ENCODE measurements at regions not wholly inside any gene's neighbourhood (a gene's known extent, or its start where the extent isn't known, plus 50 kb on each side); places are given as distances from the start of the nearest gene placed in this dataset.

DNA sequence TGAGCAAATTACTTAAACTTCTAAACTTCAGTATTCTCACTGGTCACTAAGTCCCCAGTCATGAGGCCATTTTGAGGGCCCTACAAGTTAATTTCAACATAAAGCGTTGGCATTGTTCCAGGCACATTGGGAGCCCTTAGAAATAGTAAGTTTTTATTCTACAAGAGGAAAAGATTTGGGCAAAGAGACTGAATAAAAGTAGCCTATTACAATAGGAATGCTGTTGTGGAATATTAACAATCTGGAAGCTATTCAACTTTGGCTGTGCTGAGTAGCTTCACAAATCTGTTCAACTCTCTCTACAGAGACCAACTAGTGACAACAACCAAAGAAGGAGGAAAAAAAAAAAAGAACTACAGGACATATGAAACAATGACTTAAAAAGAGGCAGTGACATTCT is 1287.5 kb upstream of the NXPH2 start:
- TF ChIP-seq, protein P1, sequence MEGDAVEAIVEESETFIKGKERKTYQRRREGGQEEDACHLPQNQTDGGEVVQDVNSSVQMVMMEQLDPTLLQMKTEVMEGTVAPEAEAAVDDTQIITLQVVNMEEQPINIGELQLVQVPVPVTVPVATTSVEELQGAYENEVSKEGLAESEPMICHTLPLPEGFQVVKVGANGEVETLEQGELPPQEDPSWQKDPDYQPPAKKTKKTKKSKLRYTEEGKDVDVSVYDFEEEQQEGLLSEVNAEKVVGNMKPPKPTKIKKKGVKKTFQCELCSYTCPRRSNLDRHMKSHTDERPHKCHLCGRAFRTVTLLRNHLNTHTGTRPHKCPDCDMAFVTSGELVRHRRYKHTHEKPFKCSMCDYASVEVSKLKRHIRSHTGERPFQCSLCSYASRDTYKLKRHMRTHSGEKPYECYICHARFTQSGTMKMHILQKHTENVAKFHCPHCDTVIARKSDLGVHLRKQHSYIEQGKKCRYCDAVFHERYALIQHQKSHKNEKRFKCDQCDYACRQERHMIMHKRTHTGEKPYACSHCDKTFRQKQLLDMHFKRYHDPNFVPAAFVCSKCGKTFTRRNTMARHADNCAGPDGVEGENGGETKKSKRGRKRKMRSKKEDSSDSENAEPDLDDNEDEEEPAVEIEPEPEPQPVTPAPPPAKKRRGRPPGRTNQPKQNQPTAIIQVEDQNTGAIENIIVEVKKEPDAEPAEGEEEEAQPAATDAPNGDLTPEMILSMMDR (conservative IDR thresholded peaks at IDR 0.05; ENCODE audit: low read depth, low read length), result no peak
- no peak overlapping the region for H3K4me3 ChIP-seq (ENCODE audit: low read depth, low read length)
- DNase-seq (ENCODE audit: low read depth), result no peak

DNA sequence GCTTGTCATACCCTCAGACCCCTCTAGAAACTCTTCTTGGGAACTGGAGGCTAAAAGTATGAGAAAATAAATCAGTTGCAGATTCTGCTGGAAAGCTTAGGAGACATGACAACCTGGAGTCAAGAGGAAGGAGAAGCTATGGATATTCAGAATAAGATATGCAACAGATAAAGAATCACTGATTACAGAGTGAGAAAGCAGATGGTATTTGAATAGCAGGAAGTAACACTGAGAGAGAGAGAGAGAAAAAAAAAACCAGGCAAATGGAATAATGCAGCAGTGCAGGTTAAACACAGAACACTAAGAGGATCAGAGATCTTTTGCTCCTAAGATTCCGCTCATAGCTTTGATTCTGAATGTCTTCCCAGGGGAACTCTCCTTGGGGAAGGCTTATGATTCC is 1284.1 kb upstream of the NXPH2 start:
- H3K4me3 ChIP-seq (ENCODE audit: low read depth, low read length), result no peak overlapping the region
- TF ChIP-seq, protein P1 (conservative IDR thresholded peaks at IDR 0.05; ENCODE audit: low read depth, low read length), result no peak
- DNase-seq (ENCODE audit: low read depth), result no peak

DNA sequence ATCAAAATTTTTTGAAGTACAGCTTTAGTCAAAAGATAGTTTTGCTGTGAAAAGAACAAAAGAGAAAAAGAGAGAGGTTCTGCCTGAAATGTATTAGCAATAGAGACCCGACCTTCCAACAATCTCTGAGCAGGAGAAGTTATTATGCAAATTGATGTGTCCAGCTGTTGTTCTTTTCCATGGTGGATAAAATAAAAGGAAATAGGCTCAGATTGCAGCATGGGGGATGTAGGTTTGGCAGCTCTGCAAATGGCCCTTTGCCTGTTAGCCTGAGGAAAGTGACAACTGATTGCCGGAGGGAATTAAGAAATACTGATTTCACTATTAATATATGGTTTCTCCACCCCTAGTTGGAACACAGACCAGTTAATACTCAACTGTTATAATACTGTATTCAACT is 1283.2 kb upstream of the NXPH2 start:
- no peak for DNase-seq (ENCODE audit: low read depth)
- TF ChIP-seq, protein P1 (conservative IDR thresholded peaks at IDR 0.05; ENCODE audit: low read depth, low read length), result no peak
- H3K4me3 ChIP-seq (ENCODE audit: low read depth, low read length), result no peak overlapping the region

DNA sequence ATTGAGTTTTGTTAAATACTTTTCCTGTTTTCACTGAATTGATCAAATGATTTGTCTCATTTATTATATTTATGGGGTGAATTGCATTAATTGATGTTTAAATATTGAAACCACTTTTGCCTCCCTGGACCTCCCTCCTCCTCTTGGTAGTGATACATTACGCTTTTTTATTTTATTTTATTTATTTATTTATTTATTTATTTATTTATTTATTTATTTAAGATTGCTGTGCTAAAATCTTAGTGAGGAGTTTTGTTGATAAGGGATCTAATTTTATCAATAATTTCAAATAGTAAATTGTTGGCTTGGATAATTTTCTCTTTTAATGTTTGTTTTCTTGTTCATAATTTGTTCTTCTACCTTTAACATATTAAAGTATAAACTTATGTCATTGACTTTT is 1281.0 kb upstream of the NXPH2 start:
- no peak for DNase-seq (ENCODE audit: low read depth)
- H3K4me3 ChIP-seq (ENCODE audit: low read depth, low read length), result no peak overlapping the region
- TF ChIP-seq, protein P1 (conservative IDR thresholded peaks at IDR 0.05; ENCODE audit: low read depth, low read length), result no peak

DNA sequence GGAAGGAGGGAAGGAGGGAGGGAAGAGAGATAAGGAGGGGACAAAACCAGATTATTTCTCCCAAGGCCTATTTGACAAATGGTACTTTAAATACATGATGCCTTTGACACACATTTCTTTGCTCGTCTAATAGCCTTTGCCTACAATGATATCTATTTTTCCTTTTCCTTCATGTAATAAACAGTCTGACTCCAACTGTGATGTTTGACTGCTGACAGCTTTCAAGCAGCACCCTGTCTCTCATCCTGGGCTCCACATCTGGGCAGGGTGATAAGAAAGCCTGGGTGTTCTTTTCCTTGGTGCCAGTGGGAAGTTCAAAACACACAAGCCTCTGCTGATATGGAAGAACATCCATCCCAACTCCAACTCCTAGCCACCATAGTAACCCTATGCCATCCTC is 1277.7 kb upstream of the NXPH2 start:
- no peak for DNase-seq (ENCODE audit: low read depth)
- TF ChIP-seq, protein P1 (conservative IDR thresholded peaks at IDR 0.05; ENCODE audit: low read depth, low read length), result no peak

DNA sequence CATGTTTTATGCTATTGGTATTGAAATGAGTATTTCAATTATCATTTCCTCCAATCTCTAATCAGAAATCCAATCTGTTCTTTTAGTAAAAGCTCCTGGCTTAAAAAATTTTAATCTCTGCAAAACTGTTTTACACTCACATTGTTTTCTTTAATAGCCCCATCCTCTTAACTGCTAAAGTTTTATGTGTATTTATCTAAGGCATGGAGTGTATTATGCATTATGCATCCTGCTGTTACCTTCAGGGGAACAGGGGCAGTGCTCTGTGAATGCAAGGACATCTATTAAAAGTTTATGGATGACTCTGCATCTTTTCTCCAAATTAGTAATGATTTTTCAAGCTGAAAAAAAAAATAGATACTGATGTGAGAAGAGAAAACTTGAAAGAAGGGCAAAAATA is 1261.6 kb upstream of the NXPH2 start:
- no peak for DNase-seq (ENCODE audit: low read depth)
- H3K4me3 ChIP-seq (ENCODE audit: low read depth, low read length), result no peak overlapping the region
- TF ChIP-seq, protein P1 (conservative IDR thresholded peaks at IDR 0.05; ENCODE audit: low read depth, low read length), result no peak

More for the DNA sequence above, 1277.7 kb upstream of the NXPH2 start:
- H3K4me3 ChIP-seq (ENCODE audit: low read depth, low read length), result no peak overlapping the region

DNA sequence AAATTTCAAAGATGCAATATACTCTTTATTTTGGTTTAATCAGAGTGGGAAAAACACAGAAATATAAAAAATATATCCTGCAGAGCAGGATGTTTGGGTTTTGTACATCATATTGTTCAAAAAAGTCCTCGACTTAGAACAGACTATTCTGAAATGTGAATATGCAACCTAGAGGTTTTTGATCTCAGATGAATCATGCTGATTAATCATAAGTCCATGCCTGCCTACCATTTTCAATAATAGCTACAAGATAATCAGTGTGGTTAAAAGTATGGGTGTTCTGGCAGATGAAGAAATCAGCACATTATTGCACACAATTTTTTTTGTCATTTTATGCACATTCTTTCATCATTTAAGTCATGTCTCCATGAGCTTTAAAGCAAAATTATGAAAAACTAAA is 1261.0 kb upstream of the NXPH2 start:
- TF ChIP-seq, protein P1 (conservative IDR thresholded peaks at IDR 0.05; ENCODE audit: low read depth, low read length), result no peak
- DNase-seq (ENCODE audit: low read depth), result peak; percentile 1
- H3K4me3 ChIP-seq (ENCODE audit: low read depth, low read length), result no peak overlapping the region

Data from choroid plexus epithelial cell (primary cell).